ENCODE measurements at regions not wholly inside any gene's neighbourhood (a gene's known extent, or its start where the extent isn't known, plus 50 kb on each side); places are given as distances from the start of the nearest gene placed in this dataset.

- TF ChIP-seq POLR2AphosphoS5 (IDR thresholded peaks at IDR 0.05; ENCODE audit: low read depth, low read length) (no peak), REST (IDR thresholded peaks at IDR 0.05; ENCODE audit: insufficient read depth in 1 of 2, low read depth in 2 of 2, low read length in 2 of 2) (no peak)
These were observed 1424.1 kb downstream of the CDH11 start for GRCh38 chr16:63697736-63698135.

Measured in PFSK-1 (cell line).